GM19239 (cell line): ENCODE measurements at regions not wholly inside any gene's neighbourhood (a gene's known extent, or its start where the extent isn't known, plus 50 kb on each side); places are given as distances from the start of the nearest gene placed in this dataset.
"Not testable (repeated sequence)": the region's sequence is repeated elsewhere in the genome, so short reads cannot be mapped to it uniquely, and the experiment has no call there.

ENCODE experiments used
- DNase-seq: peaks from one replicate; pipeline ENCODE4 v3.0.0; 2011; ENCODE audit warnings: low spot score; ENCODE audit not compliant: insufficient read length
- FAIRE-seq: peaks from 2 replicates; lab custom pipeline; 2011; peaks lifted over from hg19 to GRCh38; lab: Jason Lieb, UNC

DNA sequence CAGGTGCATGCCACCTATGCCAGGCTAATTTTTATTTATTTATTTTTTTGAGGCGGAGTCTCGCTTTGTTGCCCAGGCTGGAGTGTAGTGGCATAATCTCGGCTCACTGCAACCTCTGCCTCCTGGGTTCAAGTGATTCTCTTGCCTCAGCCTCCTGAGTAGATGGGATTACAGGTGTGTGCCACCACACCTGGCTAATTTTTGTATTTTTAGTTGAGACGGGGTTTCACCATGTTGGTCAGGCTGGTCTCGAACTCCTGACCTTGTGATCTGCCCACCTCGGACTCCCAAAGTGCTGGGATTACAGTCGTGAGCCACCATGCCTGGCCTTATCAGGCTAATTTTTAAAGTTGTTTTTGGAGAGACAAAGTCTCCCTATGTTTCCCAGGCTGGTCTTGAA, 210.7 kb upstream of the ZNF217 start:
- not testable (repeated sequence) for DNase-seq, FAIRE-seq

DNA sequence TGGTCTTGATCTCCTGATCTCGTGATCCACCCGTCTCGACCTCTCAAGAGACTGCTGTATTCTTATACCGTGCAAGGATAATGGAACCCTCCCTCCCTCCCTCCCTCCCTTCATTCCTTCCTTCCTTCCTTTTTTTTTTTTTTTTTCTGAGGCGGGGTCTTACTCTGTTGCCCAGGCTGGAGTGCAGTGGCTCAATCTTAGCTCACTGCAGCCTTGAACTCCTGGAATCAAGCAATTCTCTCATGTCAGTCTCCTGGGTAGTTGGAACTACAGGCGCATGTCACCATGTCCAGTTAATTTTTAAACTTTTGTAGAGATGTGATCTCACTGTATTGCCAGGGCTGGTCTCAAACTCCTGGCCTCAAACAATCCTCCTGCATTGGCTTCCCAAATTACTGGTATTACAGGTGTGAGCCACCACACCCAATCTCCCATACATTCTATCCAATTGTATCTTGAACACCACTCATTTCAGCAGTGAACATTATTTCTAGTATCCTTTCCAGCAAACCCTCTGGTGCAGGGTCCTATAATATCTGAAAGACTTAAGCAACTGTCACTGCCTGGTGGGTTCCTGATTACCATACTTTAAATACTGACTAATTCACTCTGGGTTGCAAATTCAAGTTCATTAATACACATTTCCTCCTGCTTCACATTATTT, 210.0 kb upstream of the ZNF217 start:
- no peak for FAIRE-seq
- DNase-seq = no peak

DNA sequence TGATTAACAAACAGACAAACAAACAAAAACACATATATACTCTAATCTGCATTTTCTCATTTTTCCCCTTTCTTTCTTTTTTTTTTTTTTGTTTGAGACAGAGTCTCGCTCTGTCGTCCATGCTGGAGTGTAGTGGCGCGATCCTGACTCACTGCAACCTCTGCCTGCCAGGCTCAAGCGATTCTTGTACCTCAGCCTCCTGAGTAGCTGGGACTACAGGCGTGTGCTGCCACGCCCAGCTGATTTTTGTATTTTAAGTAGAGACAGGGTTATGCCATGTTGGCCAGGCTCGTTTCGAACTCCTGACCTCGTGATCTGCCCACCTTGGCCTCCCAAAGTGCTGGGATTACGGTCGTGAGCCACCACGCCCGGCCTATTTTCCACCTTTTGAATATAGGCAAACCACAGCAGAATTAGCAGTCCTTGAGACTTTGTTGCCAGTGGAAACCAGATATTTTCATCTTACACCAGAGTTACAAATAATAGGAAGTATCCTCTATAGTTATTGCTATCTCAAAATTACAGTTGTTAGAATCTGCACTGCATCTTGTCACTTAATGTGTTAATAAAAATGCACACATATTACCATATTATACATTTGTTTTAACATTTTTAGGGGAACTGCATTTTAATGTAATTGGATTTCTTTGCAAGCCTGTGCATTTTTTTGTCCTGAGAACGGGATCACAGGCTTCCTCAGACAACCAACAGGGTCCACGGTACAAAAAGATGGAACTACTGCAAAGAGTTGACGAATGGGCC, 208.2 kb upstream of the ZNF217 start:
- DNase-seq (no peak), FAIRE-seq (no peak)

DNA sequence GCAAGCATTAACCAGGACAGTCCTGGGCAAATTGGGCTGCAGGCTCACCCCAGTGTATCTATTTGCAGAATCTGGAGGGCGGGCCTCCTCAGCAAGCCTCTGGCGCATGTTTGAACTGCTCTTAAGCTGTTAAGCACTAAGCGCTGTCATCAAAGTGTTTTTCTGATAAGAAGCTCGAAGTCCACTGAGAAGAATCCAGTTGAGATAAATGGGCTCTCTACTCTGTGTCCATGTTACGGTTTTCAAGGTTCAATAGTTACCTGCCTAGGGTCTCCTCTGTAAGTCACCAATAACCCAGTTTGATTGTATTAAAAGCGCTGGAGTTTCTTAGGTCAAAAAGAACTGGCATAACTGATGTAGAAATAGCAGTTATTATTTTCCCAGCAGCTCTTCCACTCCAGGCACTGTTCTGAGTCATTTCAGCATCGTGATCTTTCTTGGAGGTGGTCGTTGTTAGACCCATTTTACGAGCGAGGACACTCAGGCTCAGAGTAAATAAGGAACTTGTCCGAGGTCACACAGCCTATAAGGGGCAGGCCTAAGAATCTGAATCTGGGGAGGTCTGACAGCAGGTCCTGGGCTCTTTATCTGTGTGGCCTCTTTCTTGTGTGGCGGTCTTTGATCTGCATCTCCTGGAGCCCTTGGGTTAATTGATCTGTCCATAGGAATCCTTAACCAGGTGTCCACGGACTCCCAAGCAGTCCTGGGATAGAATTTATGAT, 207.4 kb upstream of the ZNF217 start:
- DNase-seq (no peak), FAIRE-seq (no peak)

DNA sequence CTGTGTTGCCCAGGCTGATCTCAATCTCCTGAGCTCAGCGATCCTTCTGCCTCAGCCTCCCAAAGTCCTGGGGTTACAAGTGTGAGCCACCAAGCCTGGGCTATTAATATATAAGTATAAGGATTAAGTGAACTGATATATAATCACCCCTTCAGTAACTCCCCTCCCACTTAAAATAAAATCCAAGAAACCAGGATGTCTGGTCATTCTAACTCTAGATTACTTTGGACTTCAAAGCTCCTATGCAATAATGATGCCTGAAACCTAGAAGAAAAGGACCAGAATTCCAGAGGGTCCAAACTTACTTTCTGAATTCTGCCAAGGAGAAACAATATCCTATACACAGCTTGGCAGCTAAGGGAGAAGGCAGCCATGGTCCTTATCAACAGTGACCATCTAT, 206.8 kb upstream of the ZNF217 start:
- DNase-seq = no peak
- no peak for FAIRE-seq

DNA sequence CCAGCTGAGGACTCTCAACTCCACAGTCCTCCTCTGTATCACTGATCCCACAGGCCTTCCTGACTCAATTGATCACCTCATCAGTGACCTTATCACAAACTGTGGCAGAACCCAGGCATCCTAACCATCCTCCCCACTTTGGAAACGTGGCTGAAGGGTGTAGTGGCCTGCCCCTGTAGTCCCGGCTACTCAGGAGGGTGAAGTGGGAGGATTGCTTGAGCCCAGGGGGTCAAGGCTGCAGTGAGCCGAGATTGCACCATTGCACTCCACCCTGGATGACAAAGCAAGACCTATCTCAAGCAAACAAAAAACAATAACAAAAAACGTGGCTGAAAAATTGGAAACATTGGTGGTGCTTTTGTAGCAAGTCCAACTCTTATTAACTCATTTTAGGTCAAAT, 203.4 kb upstream of the ZNF217 start:
- FAIRE-seq (no peak), DNase-seq (no peak)

DNA sequence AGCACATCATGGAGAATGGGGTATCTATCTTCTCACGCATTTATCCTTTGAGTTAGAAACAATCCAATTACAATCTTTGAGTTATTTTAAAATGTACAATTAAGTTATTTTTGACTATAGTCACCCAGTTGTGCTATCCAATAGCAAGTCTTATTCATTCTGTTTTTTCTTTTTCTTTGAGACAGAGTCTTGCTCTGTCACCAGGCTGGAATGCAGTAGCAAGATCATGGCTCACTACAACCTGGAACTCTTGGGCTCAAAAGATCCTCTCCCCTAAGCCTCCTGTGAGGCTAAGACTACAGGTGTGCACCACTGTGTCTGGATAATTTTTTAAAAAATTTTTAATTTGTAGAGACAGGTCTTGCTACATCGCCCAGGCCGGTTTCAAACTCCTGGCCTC, 201.5 kb upstream of the ZNF217 start:
- no peak for DNase-seq

DNA sequence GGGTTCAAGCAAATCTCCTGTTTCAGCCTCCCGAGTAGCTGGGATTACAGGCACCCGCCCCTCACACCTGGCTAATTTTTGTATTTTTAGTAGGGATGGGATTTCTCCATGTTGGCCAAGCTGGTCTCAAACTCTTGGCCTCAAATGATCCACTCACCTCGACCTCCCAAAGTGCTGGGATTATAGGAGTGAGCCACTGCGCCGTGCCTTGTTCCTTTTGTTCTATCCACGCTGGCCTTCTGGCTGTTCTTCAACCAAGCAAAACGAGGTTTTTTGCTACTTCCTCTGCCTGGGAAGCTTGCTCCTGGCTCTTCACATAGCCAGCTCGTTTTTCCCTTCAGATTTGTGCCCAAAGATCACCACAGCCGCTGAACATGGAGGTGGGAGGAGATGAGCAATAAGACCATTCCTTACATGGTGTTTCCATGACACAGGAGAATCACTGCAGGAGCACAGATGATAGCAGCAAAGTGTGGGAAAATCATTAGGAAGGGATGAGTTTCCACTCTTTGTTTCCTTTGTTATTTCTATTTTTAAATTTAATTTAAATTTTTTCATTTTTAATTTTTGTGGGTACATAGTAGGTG, 201.0 kb upstream of the ZNF217 start:
- FAIRE-seq = no peak
- DNase-seq = no peak

More for the DNA sequence above, 201.5 kb upstream of the ZNF217 start:
- FAIRE-seq = no peak

DNA sequence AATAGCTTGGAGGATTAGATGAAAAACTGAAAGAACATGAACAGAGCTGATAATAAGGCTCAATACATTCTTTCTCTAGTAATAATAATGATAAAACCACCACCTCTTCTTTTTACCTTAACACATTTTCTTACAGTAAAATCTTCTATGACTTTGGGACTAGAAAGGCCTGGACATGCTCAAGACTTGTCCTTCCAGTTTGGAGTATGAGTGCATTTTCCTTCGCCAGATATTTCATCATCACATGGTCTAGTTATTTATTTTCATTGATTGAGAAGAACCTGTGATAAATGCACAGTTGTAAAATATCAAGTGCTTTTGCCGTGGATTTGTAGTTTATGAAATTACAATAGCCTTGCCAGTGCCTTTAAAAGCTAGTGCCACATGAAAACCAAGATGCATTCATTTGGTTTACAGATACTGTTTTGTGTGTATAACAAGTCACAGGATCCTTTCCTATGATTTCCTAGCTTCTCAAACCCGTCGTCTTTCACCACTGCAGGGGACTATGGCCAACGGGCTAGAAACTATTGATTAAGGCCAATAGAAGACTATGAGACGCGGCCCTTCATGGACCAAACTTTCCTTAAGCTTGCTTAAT, 200.2 kb upstream of the ZNF217 start:
- FAIRE-seq (no peak), DNase-seq (no peak)

DNA sequence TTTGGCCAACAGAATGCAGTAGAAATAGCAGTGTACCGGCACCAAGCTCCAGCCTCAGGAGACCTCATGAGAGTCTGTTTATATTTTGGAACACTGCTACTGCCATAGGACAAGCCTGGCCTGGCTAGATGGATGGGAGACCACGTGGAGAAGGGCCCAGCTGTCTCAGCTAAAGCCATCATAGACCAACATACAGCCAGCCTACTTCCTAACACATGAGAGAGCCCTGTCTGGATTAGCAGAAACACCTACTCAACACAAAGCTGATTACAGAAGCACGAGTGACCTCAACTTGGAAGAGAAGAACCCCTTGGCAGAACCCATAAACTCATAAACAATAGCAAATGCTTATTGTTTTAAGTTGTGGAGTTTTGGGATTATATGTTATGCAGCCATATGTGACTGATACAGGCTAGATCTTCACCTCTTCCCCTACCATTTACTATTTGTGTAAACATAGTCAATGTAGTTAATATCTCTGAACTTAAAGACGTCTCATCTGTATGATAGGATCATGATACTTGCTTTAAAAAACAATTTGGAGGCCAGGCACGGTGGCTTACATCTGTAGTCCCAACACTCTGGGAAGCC, 199.4 kb upstream of the ZNF217 start:
- FAIRE-seq (no peak), DNase-seq (no peak)

DNA sequence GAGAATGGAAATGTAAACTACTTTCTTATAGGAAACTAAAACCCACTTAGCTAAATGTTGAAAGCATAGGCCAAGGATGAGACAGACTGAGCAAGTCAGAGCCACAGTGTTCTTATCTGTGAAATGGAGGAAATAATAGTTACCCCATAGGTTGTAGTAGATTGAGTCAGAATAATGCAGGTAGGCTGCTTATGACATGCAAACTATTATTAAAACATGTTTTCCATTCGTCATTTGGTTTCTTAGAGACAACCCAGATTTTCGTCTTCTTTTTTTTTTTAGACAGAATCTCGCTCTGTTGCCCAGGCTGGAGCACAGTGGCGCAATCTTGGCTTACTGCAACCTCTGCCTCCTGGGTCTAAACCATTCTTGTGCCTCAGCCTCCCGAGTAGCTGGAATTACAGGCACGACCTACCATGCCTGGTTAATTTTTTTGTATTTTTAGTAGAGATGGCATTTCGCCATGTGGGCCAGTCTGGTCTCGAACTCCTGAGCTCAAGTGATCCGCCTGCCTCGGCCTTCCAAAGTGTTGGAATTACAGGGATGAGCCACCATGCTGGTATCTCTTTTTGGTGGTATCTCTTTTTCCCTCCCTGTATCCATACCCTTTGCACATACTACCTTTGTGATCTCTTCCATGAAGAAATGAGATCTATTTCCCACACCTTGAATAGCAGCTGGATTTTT, 196.5 kb upstream of the ZNF217 start:
- DNase-seq = no peak
- FAIRE-seq = no peak

DNA sequence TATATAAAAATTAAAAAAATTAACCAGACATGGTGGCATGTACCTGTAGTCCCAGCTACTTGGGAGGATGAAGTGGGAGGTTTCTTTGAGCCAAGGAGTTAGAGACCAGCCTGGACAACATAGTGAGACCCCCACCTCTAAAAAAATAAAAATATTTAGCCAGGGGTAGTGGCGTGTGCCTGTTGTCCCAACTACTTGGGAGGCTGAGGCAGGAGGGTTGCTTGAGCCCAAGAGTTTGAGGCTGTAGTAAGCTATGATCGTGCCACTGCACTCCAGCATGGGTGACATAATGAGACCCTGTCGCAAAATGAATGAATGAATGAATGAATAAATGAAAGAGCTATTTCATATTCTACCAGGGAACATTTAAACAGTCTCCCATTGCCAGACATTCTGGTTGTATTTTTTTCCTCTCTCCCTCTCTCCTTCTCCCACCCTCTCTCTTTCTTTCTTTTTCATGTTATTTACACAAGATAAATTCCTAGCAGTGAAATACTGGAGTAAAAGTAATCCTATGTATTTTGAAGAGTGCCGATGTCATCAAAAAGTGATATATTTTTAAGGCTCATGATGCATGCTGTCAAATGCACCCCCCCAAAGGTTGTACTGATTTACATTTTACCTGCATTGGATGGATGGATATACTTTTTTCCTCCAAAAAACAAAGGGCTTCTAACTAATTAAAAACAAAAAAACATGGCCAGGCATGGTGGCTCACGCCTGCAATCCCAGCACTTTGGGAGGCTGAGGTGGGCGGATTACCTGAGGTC, 194.8 kb upstream of the ZNF217 start:
- DNase-seq (no peak), FAIRE-seq (no peak)

DNA sequence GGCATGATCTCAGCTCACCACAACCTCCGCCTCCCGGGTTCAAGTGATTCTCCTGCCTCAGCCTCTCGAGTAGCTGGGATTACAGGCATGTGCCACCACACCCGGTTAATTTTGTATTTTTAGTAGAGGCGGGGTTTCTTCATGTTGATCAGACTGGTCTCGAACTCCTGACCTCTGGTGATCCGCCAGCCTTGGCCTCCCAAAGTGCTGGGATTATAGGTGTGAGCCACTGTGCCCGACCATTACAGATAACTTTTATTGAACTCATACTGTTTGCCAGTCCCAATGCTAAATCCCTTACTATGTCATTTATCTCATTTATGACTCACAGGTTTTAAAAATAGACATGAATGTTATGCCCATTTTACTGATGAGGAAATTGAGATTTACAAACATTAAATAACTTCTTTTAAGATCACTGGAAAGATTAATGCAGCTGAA, 193.9 kb upstream of the ZNF217 start:
- not testable (repeated sequence) for FAIRE-seq, DNase-seq

DNA sequence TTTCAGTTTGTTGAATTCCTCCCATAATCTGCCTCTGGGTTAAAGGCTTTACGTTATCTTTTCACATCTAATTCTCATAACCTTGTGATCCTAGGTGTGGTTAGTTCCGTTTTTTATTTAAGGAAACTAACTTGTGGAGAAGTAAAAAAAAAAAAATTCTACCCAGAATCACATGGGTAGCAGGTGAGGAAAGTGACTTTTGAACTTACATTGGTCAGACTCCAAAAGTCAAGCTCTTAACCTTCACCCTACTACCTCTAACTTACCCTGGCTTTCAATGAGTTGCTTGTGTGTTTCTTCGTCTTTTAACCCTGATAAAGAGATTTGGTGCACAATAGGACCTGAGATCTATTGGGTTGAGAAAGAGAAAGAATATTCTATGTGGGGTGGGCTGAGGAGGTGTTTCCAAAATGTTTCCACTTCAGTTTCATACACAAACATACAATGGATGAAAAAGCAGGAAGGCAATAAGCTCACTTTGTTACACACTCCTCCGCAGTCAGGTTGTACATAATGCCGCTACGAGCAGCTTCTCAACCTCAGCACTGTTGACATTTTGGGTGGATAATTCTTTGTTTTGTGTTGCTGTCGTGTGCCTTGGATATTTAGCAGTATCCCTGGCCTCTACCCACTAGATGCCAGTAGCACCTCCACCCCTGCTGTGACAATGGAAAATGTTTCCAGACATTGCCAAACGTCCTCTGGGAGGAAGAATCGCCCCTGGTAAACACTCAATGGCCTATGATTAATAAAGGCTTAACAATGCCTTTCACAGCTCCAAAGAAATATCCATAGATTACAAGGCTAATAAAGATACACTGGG, 193.0 kb upstream of the ZNF217 start:
- FAIRE-seq = no peak
- no peak for DNase-seq

DNA sequence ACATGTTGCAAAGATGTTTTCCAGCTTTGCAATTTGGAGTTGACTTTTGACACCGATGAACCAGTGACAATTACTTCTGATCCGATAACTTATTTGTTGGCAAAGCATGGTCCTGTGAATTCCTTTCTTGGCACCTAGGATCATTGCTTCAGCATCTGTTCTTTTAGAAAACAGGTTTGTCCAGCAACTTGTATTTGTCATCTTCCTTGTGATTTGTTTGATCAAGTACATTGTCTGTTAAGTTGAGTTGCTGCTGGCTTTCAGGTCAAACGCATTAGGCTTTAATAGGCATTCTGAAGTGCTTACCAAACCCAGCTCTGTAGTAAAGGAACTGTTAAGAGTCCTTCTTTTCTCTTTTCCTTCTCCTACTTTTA, 192.4 kb upstream of the ZNF217 start:
- DNase-seq (no peak), FAIRE-seq (no peak)

DNA sequence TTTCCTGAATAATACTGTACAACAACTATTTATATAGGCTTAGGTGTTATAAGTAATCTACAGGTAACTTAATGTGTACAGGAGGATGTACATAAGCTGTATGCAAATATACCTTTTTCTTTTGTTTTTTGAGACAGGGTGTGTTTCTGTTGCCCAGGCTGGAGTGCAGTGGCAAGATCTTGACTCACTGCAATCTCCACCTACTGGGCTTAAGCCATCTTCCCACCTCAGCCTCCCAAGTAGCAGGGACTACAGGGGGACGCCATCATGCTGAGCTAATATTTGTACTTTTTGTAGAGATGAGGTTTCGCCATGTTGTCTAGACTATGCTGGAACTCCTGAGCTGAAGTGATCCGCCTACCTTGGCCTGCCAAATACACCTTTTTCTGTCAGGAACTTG, 191.7 kb upstream of the ZNF217 start:
- DNase-seq (no peak), FAIRE-seq (no peak)

DNA sequence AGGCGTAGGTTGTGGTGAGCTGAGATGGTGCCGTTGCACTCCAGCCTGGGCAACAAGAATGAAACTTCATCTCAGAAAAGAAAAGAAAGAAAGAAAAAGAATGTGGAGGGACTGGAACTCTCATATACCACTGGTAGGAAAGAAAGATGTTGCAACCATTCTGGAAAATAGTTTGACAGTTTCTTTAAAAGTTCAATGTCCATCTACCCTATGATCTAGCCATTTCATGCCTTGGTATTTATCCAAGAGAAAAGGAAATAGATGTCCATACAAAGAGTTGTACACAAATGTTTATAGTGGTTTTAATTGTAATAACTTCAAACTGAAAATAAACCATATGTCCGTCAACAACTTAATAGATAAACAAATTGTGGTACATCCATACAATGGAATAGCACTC, 190.1 kb upstream of the ZNF217 start:
- DNase-seq (no peak), FAIRE-seq (no peak)

DNA sequence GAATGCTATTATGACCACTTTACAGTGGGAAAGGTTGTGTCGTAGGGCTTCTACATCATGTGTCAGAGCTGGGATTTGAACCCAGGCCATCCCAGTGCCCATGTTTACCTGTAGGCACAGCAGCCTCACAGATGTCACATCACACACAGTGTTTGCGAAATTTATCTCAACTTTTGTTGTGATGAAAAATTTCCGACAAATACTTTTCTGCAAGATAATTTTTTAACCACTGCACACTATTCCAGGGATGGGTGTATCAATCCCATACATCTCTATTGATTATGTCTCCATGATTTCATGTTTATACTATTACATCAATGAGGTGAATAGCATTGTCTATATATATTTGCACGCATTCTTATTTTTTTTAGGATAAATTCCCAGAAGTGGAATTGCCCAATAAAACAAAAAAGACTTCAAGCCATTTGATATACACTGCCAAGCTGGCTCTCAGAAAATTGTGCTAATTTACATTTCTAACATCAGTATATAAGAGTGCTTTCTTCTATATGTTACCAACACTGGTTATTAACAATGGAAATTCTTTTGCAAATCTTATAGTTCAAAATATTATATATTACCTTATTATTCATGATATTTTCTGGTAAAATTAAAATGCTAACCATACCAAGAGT, 189.1 kb upstream of the ZNF217 start:
- DNase-seq (no peak), FAIRE-seq (no peak)
